Trophoblast cell (in vitro differentiated cells and primary cell): ENCODE measurements at regions not wholly inside any gene's neighbourhood (a gene's known extent, or its start where the extent isn't known, plus 50 kb on each side); places are given as distances from the start of the nearest gene placed in this dataset.

Experiments used
- DNase-seq, 2 donors: peaks; one replicate each; pipeline ENCODE4 v3.0.0-alpha.2; 2016
- H2AFZ ChIP-seq: 2 replicates; pipeline ENCODE4 v1.6.1; 2013; ENCODE audit warnings: low read length, moderate library complexity, mild to moderate bottlenecking; ENCODE audit not compliant: insufficient read depth, poor library complexity
- H2AK5ac ChIP-seq: 2 replicates; pipeline ENCODE4 v1.6.1; 2013; ENCODE audit warnings: mild to moderate bottlenecking, low read length
- H2BK120ac ChIP-seq: 2 replicates; pipeline ENCODE4 v1.6.1; 2013; ENCODE audit warnings: low read length, mild to moderate bottlenecking, moderate library complexity; ENCODE audit not compliant: insufficient read depth, poor library complexity
- H2BK12ac ChIP-seq: 2 replicates; pipeline ENCODE4 v1.6.1; 2013; ENCODE audit warnings: mild to moderate bottlenecking, low read length, moderate library complexity
- H2BK5ac ChIP-seq: 2 replicates; pipeline ENCODE4 v1.6.1; 2013; ENCODE audit warnings: low read length, low read depth, moderate library complexity, mild to moderate bottlenecking; ENCODE audit not compliant: poor library complexity
- H3K14ac ChIP-seq: 2 replicates; pipeline ENCODE4 v1.6.1; 2013; ENCODE audit warnings: mild to moderate bottlenecking, low read length
- H3K18ac ChIP-seq: 2 replicates; pipeline ENCODE4 v1.6.1; 2013; ENCODE audit warnings: mild to moderate bottlenecking, low read length
- H3K23ac ChIP-seq: 2 replicates; pipeline ENCODE4 v1.6.1; 2013; ENCODE audit warnings: low read length
- H3K27ac ChIP-seq: 2 replicates; pipeline ENCODE4 v1.5.1; 2013; ENCODE audit warnings: low read depth, mild to moderate bottlenecking, inconsistent platforms, low read length, moderate library complexity
- H3K27me3 ChIP-seq: 2 replicates; pipeline ENCODE4 v1.6.1; 2013; ENCODE audit warnings: inconsistent platforms, mild to moderate bottlenecking, low read length, moderate library complexity; ENCODE audit not compliant: insufficient read depth
- H3K36me3 ChIP-seq, 2 experiments: 1 replicate in 1 of 2; 2 replicates in 1 of 2; pipeline ENCODE4 v1.6.1; 2013; ENCODE audit warnings: low read length in 2 of 2, mild to moderate bottlenecking in 2 of 2, moderate library complexity in 1 of 2; ENCODE audit not compliant: insufficient read depth in 2 of 2, control insufficient read depth in 1 of 2
- H3K4ac ChIP-seq: 2 replicates; pipeline ENCODE4 v1.6.1; 2013; ENCODE audit warnings: low read depth, mild to moderate bottlenecking, low read length, moderate library complexity
- H3K4me1 ChIP-seq, 2 experiments: 1 replicate in 1 of 2; 2 replicates in 1 of 2; pipeline ENCODE4 v1.6.1; 2013; ENCODE audit warnings: low read length in 2 of 2, mild to moderate bottlenecking in 2 of 2, moderate library complexity in 1 of 2; ENCODE audit not compliant: insufficient read depth in 2 of 2, control insufficient read depth in 1 of 2
- H3K4me2 ChIP-seq: 2 replicates; pipeline ENCODE4 v1.6.1; 2013; ENCODE audit warnings: inconsistent platforms, mild to moderate bottlenecking, low read length, moderate library complexity
- H3K4me3 ChIP-seq: 2 replicates; pipeline ENCODE4 v1.5.1; 2013; ENCODE audit warnings: mild to moderate bottlenecking, low read depth, low read length, inconsistent platforms
- H3K79me1 ChIP-seq: one replicate; pipeline ENCODE4 v1.6.1; 2013; ENCODE audit warnings: low read length
- H3K79me2 ChIP-seq: 2 replicates; pipeline ENCODE4 v1.6.1; 2013; ENCODE audit warnings: low read length, mild to moderate bottlenecking; ENCODE audit not compliant: control insufficient read depth, insufficient read depth, poor library complexity
- H3K9ac ChIP-seq: 2 replicates; pipeline ENCODE4 v1.6.1; 2013; ENCODE audit warnings: mild to moderate bottlenecking, low read length
- H3K9me3 ChIP-seq: 2 replicates; pipeline ENCODE4 v1.6.1; 2013; ENCODE audit warnings: low read depth, mild to moderate bottlenecking, control low read depth, inconsistent platforms, low read length; ENCODE audit not compliant: insufficient read depth
- H4K12ac ChIP-seq: 2 replicates; pipeline ENCODE4 v1.6.1; 2013; ENCODE audit warnings: low read depth, mild to moderate bottlenecking, low read length, moderate library complexity
- H4K8ac ChIP-seq: 2 replicates; pipeline ENCODE4 v1.6.1; 2013; ENCODE audit warnings: low read depth, mild to moderate bottlenecking, low read length, moderate library complexity
- H4K91ac ChIP-seq: one replicate; pipeline ENCODE4 v1.6.1; 2013; ENCODE audit warnings: low read depth, mild to moderate bottlenecking, low read length, moderate library complexity
- WGBS: extraction: QIAGEN DNeasy Blood & Tissue Kit; methylation state at CpG from one replicate; pipeline ENCODE4 v1.1.7; 2013; ENCODE audit warnings: missing lambda C conversion rate; ENCODE audit not compliant: insufficient read length, insufficient coverage; ENCODE audit errors: extremely low coverage; 5-methylcytosine and 5-hydroxymethylcytosine counted together

DNA sequence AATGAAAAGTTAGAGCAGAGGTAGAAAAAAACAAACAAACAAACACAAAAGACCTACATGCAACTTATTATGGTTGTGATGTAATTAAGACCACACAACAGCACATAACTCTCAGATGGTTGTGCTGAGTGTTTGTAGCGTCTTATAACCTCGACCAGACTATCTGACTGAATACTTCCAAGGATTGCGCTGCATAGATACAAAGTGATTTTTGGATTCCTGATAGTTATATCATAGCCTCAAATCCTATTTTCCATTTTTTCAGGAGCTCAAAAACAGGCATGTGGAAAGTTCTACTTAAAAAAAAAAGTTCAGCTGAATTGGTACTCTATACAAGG is 236.1 kb downstream of the SPRY1 start:
- Histone ChIP-seq H3K36me3 (no peaks in the 10 kb centered on the region), H3K79me1 (no peaks in the 10 kb centered on the region), H4K8ac (no peak overlapping the region), H2AFZ (no peak overlapping the region), H4K12ac (no peak overlapping the region), H3K18ac (no peak overlapping the region), H2AK5ac (no peak overlapping the region), H3K79me2 (no peaks in the 10 kb centered on the region), H3K27me3 (no peaks in the 10 kb centered on the region), H2BK120ac (no peak overlapping the region), H3K4me2 (no peak overlapping the region), H4K91ac (no peak overlapping the region), H3K27ac (no peak overlapping the region), H3K9ac (no peak overlapping the region), H3K9me3 (no peaks in the 10 kb centered on the region), H2BK5ac (no peak overlapping the region), H3K23ac (no peak overlapping the region), H3K4ac (no peak overlapping the region), H2BK12ac (no peak overlapping the region), H3K4me3 (no peak overlapping the region), H3K14ac (no peak overlapping the region), H3K4me1 (no peaks in the 10 kb centered on the region)
- WGBS = no CpG with 5 or more reads among the region's 3 CpGs
- DNase-seq = no peak

DNA sequence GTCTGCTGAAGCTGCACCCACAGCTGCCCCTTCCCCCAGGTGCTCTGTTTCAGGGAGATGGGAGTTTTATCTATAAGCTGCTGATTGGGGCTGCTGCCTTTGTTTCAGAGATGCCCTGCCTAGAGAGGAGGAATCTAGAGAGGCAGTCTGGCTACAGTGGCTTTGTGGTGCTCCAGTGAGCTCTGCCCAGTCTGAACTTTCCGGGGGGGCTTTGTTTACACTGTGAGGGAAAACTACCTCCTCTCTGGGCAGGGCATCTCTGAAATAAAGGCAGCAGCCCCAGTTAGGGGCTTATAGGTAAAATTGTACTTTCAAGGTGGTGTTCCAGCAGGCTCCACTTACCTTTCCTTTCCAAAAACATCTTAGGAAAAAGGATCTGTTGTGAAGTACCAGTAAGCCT is 242.2 kb downstream of the SPRY1 start:
- Histone ChIP-seq H4K91ac (no peak overlapping the region), H4K12ac (no peak overlapping the region), H3K27ac (no peak overlapping the region), H3K4me1 (no peaks in the 10 kb centered on the region), H3K4me2 (no peak overlapping the region), H4K8ac (no peak overlapping the region), H3K4ac (no peak overlapping the region), H3K9me3 (no peaks in the 10 kb centered on the region), H3K23ac (no peak overlapping the region), H3K36me3 (peaks cover 0 to 2% of the 10 kb centered on the region in 2 experiments), H2BK120ac (no peak overlapping the region), H3K79me2 (no peaks in the 10 kb centered on the region), H3K9ac (no peak overlapping the region), H2BK12ac (no peak overlapping the region), H3K79me1 (no peaks in the 10 kb centered on the region), H3K18ac (no peak overlapping the region), H2AFZ (no peak overlapping the region), H2BK5ac (no peak overlapping the region), H3K27me3 (no peaks in the 10 kb centered on the region), H3K4me3 (no peak overlapping the region), H2AK5ac (no peak overlapping the region), H3K14ac (no peak overlapping the region)
- DNase-seq = no peak
- WGBS = no CpG with 5 or more reads among the region's 1 CpG

DNA sequence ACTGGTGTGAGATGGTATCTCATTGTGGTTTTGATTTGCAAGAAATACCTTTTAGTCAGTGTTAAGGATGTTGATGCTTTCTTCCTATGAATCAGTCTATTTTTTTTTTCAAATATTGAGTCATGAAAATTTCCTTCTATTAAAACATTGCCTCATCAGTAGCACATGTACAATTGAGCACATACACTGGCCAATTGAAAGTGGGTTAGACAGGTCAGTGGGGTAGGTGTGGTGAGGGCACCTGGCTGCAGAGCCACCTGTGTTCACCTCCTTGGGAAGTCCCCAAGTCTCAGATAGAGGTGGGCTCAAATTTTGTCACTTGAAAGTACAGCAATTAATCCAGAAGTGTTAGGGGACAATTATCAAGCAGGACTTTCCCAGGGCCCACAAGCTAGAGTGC is 243.7 kb downstream of the SPRY1 start:
- DNase-seq = no peak
- H4K12ac ChIP-seq = no peak overlapping the region
- no peaks in the 10 kb centered on the region for H3K27me3 ChIP-seq
- H4K91ac ChIP-seq = no peak overlapping the region
- no peak overlapping the region for H4K8ac ChIP-seq
- H3K4me1 ChIP-seq = no peaks in the 10 kb centered on the region
- no peak overlapping the region for H2BK120ac ChIP-seq
- no peaks in the 10 kb centered on the region for H3K9me3 ChIP-seq
- H3K4ac ChIP-seq = no peak overlapping the region
- no peaks in the 10 kb centered on the region for H3K79me1 ChIP-seq
- H2BK12ac ChIP-seq = no peak overlapping the region
- no peak overlapping the region for H2AK5ac ChIP-seq
- H2BK5ac ChIP-seq = no peak overlapping the region
- H3K4me2 ChIP-seq = no peak overlapping the region
- no peaks in the 10 kb centered on the region for H3K79me2 ChIP-seq
- no peak overlapping the region for H3K23ac ChIP-seq
- H3K4me3 ChIP-seq = no peak overlapping the region
- peaks cover 0 to 2% of the 10 kb centered on the region in 2 experiments for H3K36me3 ChIP-seq
- H3K27ac ChIP-seq = no peak overlapping the region
- no peak overlapping the region for H3K9ac ChIP-seq
- no peak overlapping the region for H3K18ac ChIP-seq
- H3K14ac ChIP-seq = no peak overlapping the region
- H2AFZ ChIP-seq = no peak overlapping the region

DNA sequence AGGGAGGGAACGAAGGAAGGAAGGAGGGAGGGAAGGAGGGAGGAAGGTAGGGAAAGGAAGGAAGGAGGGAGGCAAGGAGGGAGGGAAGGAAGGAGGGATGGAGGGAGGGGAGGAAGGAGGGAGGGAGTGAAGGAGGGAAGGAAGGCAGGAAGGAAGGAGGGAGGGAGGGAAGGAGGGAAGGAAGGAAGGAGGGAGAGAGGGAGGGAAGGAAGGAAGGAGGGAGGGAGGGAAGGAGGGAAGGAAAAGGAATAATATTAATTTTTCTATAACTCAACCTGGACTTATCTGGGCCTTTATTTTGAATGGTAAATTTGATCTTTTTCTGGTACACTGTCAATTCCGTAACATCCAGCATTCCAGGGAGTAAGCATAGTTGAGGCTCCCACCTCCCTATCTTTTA is 244.2 kb downstream of the SPRY1 start:
- no peak overlapping the region for H2BK12ac ChIP-seq
- peaks cover 0 to 2% of the 10 kb centered on the region in 2 experiments for H3K36me3 ChIP-seq
- H3K4me2 ChIP-seq = no peak overlapping the region
- H4K91ac ChIP-seq = no peak overlapping the region
- no peak for DNase-seq
- no peak overlapping the region for H3K18ac ChIP-seq
- H3K27me3 ChIP-seq = no peaks in the 10 kb centered on the region
- no peak overlapping the region for H3K4ac ChIP-seq
- no peak overlapping the region for H3K4me3 ChIP-seq
- H3K14ac ChIP-seq = no peak overlapping the region
- H3K9ac ChIP-seq = no peak overlapping the region
- no peaks in the 10 kb centered on the region for H3K4me1 ChIP-seq
- H2BK120ac ChIP-seq = no peak overlapping the region
- H2AK5ac ChIP-seq = no peak overlapping the region
- no peaks in the 10 kb centered on the region for H3K79me2 ChIP-seq
- H2BK5ac ChIP-seq = no peak overlapping the region
- WGBS = no CpG with 5 or more reads among the region's 2 CpGs
- H2AFZ ChIP-seq = no peak overlapping the region
- H3K9me3 ChIP-seq = no peaks in the 10 kb centered on the region
- H3K23ac ChIP-seq = no peak overlapping the region
- no peak overlapping the region for H4K12ac ChIP-seq
- no peaks in the 10 kb centered on the region for H3K79me1 ChIP-seq
- no peak overlapping the region for H3K27ac ChIP-seq
- no peak overlapping the region for H4K8ac ChIP-seq

GRCh38 chr4:123643691-123644090 is 247.1 kb downstream of the SPRY1 start:
- Histone ChIP-seq H2BK120ac (no peak overlapping the region), H3K36me3 (peaks cover 0 to 2% of the 10 kb centered on the region in 2 experiments), H3K18ac (no peak overlapping the region), H3K27me3 (no peaks in the 10 kb centered on the region), H3K27ac (no peak overlapping the region), H2AK5ac (no peak overlapping the region), H3K4ac (no peak overlapping the region), H3K4me1 (no peaks in the 10 kb centered on the region), H2BK12ac (no peak overlapping the region), H2AFZ (no peak overlapping the region), H3K23ac (no peak overlapping the region), H3K9me3 (no peaks in the 10 kb centered on the region), H3K79me2 (no peaks in the 10 kb centered on the region), H3K79me1 (no peaks in the 10 kb centered on the region), H3K4me3 (no peak overlapping the region), H4K91ac (no peak overlapping the region), H2BK5ac (no peak overlapping the region), H3K4me2 (no peak overlapping the region), H4K8ac (no peak overlapping the region), H3K9ac (no peak overlapping the region), H3K14ac (no peak overlapping the region), H4K12ac (no peak overlapping the region)
- no CpG with 5 or more reads among the region's 1 CpG for WGBS
- no peak for DNase-seq
